Endothelial cell of umbilical vein (primary cell): ENCODE measurements at regions not wholly inside any gene's neighbourhood (a gene's known extent, or its start where the extent isn't known, plus 50 kb on each side); places are given as distances from the start of the nearest gene placed in this dataset.

ENCODE experiments used
- BruUV-seq: library from RNA; stranded (reverse); fragments of 400-500 nt; replicated peaks from 2 replicates; lab custom pipeline; 2021; lab: Mats Ljungman, UMichigan
- CTCF ChIA-PET: fragments of 300-600, 350-600 bp; sonication (Branson Sonifier 250); formaldehyde crosslinking; loops from one replicate; lab custom pipeline; 2021; ENCODE audit warnings: antibody characterized with exemption, inconsistent platforms; lab: Charles Lee
- POLR2A ChIA-PET: fragments of 300-600, 350-600 bp; sonication (Branson Sonifier 250); formaldehyde crosslinking; loops from one replicate; lab custom pipeline; 2021; ENCODE audit warnings: antibody characterized with exemption, inconsistent platforms; lab: Charles Lee
- DNase-seq: peaks from one replicate; pipeline ENCODE4 v3.0.0-alpha.2; 2011; ENCODE audit warnings: low read depth, low spot score
- FAIRE-seq: peaks from 2 replicates; lab custom pipeline; 2011; peaks lifted over from hg19 to GRCh38; lab: Jason Lieb, UNC
- H2AFZ ChIP-seq: 2 replicates; pipeline ENCODE4 v1.6.0; 2012; ENCODE audit warnings: low read depth, low read length, control low read depth, inconsistent platforms
- H3K27ac ChIP-seq: 2 replicates; pipeline ENCODE4 v1.5.1; 2011; ENCODE audit warnings: low read depth, mild to moderate bottlenecking, control low read depth, low read length, moderate library complexity; ENCODE audit not compliant: insufficient read depth
- H3K27me3 ChIP-seq, 2 experiments: 2 replicates each; pipeline versions ENCODE4 v1.6.0 to v1.6.1; 2011; ENCODE audit warnings: low read length in 2 of 2, mixed read lengths in 1 of 2; ENCODE audit not compliant: control insufficient read depth in 2 of 2, insufficient read depth in 2 of 2
- H3K36me3 ChIP-seq, 2 experiments: 2 replicates in 1 of 2; 3 replicates in 1 of 2; pipeline ENCODE4 v1.5.1; 2011; ENCODE audit warnings: low read length in 2 of 2, mild to moderate bottlenecking in 1 of 2, moderate library complexity in 1 of 2; ENCODE audit not compliant: control insufficient read depth in 2 of 2, insufficient read depth in 2 of 2; ENCODE audit errors: extremely low read depth in 1 of 2
- H3K4me1 ChIP-seq: 3 replicates; pipeline ENCODE4 v1.5.1; 2011; ENCODE audit warnings: mild to moderate bottlenecking, low read length; ENCODE audit not compliant: control insufficient read depth, insufficient read depth; ENCODE audit errors: extremely low read depth
- H3K4me2 ChIP-seq: 2 replicates; pipeline ENCODE4 v1.6.1; 2011; ENCODE audit warnings: low read length, control low read depth, mixed read lengths; ENCODE audit not compliant: insufficient read depth
- H3K4me3 ChIP-seq, 3 experiments: fragments of 200-600 bp in 1 of 3; sonication (generic), shearing (Covaris generic) in 1 of 3; replicated peaks in 1 of 3; 2 replicates each; pipeline ENCODE4 v1.5.1; 2011 to 2016; ENCODE audit warnings: control low read depth in 3 of 3, low read length in 3 of 3, mild to moderate bottlenecking in 2 of 3, inconsistent platforms in 1 of 3, low read depth in 1 of 3, moderate library complexity in 1 of 3; ENCODE audit not compliant: insufficient read depth in 1 of 3
- H3K79me2 ChIP-seq: 2 replicates; pipeline ENCODE4 v1.6.0; 2012; ENCODE audit warnings: low read length, inconsistent platforms; ENCODE audit not compliant: control insufficient read depth, insufficient read depth
- H3K9ac ChIP-seq: replicated peaks from 2 replicates; pipeline ENCODE3; 2011; ENCODE audit warnings: low read length, control low read depth; ENCODE audit not compliant: insufficient read depth; ENCODE audit errors: extremely low read depth
- H3K9me1 ChIP-seq: replicated peaks from 3 replicates; pipeline ENCODE4 v1.6.0; 2011; ENCODE audit warnings: mild to moderate bottlenecking, low read length; ENCODE audit not compliant: control insufficient read depth, insufficient read depth; ENCODE audit errors: extremely low read depth
- H3K9me3 ChIP-seq: replicated peaks from 2 replicates; pipeline ENCODE4 v1.5.1; 2012; ENCODE audit warnings: low read length, inconsistent platforms; ENCODE audit not compliant: control insufficient read depth, insufficient read depth
- H4K20me1 ChIP-seq: replicated peaks from 2 replicates; pipeline ENCODE3; 2011; ENCODE audit warnings: mild to moderate bottlenecking, low read length; ENCODE audit not compliant: control insufficient read depth, insufficient read depth; ENCODE audit errors: extremely low read depth
- CTCF ChIP-seq, 2 donors: IDR thresholded peaks; 1 replicate in 1 of 2; 2 replicates in 1 of 2; pipeline ENCODE4 v1.5.1; 2011; ENCODE audit warnings: low read length in 2 of 2, mild to moderate bottlenecking in 2 of 2, moderate library complexity in 2 of 2, control low read depth in 1 of 2, inconsistent platforms in 1 of 2, low read depth in 1 of 2; ENCODE audit not compliant: insufficient read depth in 1 of 2; ENCODE audit errors: extremely low read depth in 1 of 2
- EZH2 ChIP-seq: IDR thresholded peaks from 2 replicates; pipeline ENCODE4 v1.6.1; 2012; ENCODE audit warnings: borderline replicate concordance, low read depth, mild to moderate bottlenecking, moderate library complexity, low read length, inconsistent platforms; ENCODE audit not compliant: severe bottlenecking
- FOS ChIP-seq: IDR thresholded peaks from 2 replicates; pipeline ENCODE4 v1.6.1; 2011; ENCODE audit warnings: mild to moderate bottlenecking, low read length, moderate library complexity, borderline replicate concordance; ENCODE audit not compliant: insufficient read depth
- GATA2 ChIP-seq: IDR thresholded peaks from 2 replicates; pipeline ENCODE4 v1.7.0; 2011; ENCODE audit warnings: low read depth, mild to moderate bottlenecking, moderate library complexity, mixed read lengths, low read length; ENCODE audit not compliant: insufficient read length, insufficient read depth
- JUN ChIP-seq: IDR thresholded peaks from 2 replicates; pipeline ENCODE4 v1.6.1; 2011; ENCODE audit warnings: borderline replicate concordance, low read depth; ENCODE audit not compliant: insufficient read length, insufficient read depth
- MAX ChIP-seq: IDR thresholded peaks from 2 replicates; pipeline ENCODE4 v1.6.1; 2011; ENCODE audit not compliant: insufficient read depth, insufficient read length
- MYC ChIP-seq: IDR thresholded peaks from one replicate; pipeline ENCODE4 v1.6.1; 2011; ENCODE audit warnings: mild to moderate bottlenecking, low read depth, low read length
- POLR2A ChIP-seq: IDR thresholded peaks from 2 replicates; pipeline ENCODE4 v1.6.1; 2012; ENCODE audit warnings: low read depth, mild to moderate bottlenecking, control low read depth, low read length
- POLR2AphosphoS5 ChIP-seq: IDR thresholded peaks from 2 replicates; pipeline ENCODE4 v1.6.1; 2012; ENCODE audit warnings: low read depth, mild to moderate bottlenecking, control low read depth, low read length, moderate library complexity; ENCODE audit not compliant: insufficient read depth
- dilution Hi-C: fragments of 300-500 bp; cut with MboI; formaldehyde crosslinking; loops from one replicate; pipeline ENCODE4 v1.15.0; 2019; ENCODE audit warnings: low sequenced_read_pairs; ENCODE audit not compliant: extremely low pct_ligation_motif_present
- intact Hi-C: fragments of 100-400 bp; cut with micrococcal nuclease; formaldehyde crosslinking; loops from one replicate; pipeline ENCODE4 v1.10.0; 2022

- peaks cover 7% of the 10 kb centered on the region for H3K4me1 ChIP-seq
- no peak for DNase-seq
- dilution Hi-C loops (no loop called here), intact Hi-C loops (no loop called here)
- CTCF ChIA-PET: interaction anchor here (1.4 kb wide), 1 partner anchor 79 kb away, joined by 4 read pairs; no protein-coding TSS in a partner anchor
- H3K9me1 ChIP-seq: no peaks in the 10 kb centered on the region
- POLR2A ChIA-PET: no interaction called here
- H3K36me3 ChIP-seq: no peaks in the 10 kb centered on the region
- TF ChIP-seq MAX: no peak
- TF ChIP-seq FOS: no peak
- no peak for TF ChIP-seq CTCF (IDR thresholded peaks at IDR 0.05; ENCODE audit: extremely low read depth in 1 of 2, insufficient read depth in 1 of 2, low read depth in 1 of 2, low read length in 2 of 2)
- TF ChIP-seq POLR2AphosphoS5: no peak
- no peak for TF ChIP-seq GATA2
- TF ChIP-seq JUN: no peak
- no peak for TF ChIP-seq MYC
- TF ChIP-seq EZH2: no peak
- no peak for TF ChIP-seq POLR2A
- no peak overlapping the region for H3K4me3 ChIP-seq
- no peak overlapping the region for H3K4me2 ChIP-seq
- no peaks in the 10 kb centered on the region for H3K79me2 ChIP-seq
- H3K27ac ChIP-seq: no peak overlapping the region
- no peak for FAIRE-seq
- no peaks in the 10 kb centered on the region for H3K9me3 ChIP-seq
- H4K20me1 ChIP-seq: no peaks in the 10 kb centered on the region
- H3K9ac ChIP-seq: no peak overlapping the region
- H3K27me3 ChIP-seq: no peaks in the 10 kb centered on the region
- no peak overlapping the region for H2AFZ ChIP-seq
- BruUV-seq: no TSS peak
Observed at GRCh38 chr17:5872831-5873230, 197.3 kb upstream of the WSCD1 start.
